ENCODE measurements at regions not wholly inside any gene's neighbourhood (a gene's known extent, or its start where the extent isn't known, plus 50 kb on each side); places are given as distances from the start of the nearest gene placed in this dataset.
A peak's percentile ranks its signal among the peaks of the same experiment; 100 is the strongest.

DNA sequence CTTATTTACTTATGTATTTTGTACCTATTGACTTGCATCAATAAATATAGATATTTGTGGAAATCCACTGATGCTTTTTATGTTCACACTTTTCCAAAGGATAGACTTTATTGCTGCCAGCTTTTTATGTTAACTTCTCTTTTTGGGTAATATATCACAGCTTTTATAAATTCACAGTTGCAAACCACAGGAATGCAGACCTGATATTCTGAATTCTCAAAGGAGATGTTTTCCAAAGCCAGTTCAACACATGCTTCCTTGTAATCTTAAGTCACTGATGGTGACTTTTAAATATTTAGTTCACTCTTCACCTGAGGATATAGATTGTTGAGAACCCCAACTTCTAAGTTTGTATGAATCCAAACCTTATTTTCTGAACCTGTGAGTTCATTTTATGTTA lies 223.4 kb upstream of the PRR16 start:
- no peaks in the 10 kb centered on the region for H3K27me3 ChIP-seq (ENCODE audit: control insufficient read depth in 3 of 3, insufficient read depth in 3 of 3, low read length in 3 of 3)
- H3K27ac ChIP-seq (ENCODE audit: low read depth in 1 of 3, low read length in 2 of 3), result no peak overlapping the region
- H3K9me3 ChIP-seq (ENCODE audit: control insufficient read depth in 2 of 2, insufficient read depth in 1 of 2, low read depth in 1 of 2, low read length in 1 of 2), result no peaks in the 10 kb centered on the region
- H3K36me3 ChIP-seq (ENCODE audit: control insufficient read depth in 3 of 3, insufficient read depth in 2 of 3, low read depth in 1 of 3, low read length in 3 of 3), result no peaks in the 10 kb centered on the region
- no peaks in the 10 kb centered on the region for H3K4me1 ChIP-seq (ENCODE audit: control insufficient read depth in 3 of 3, insufficient read depth in 2 of 3, low read depth in 1 of 3, low read length in 2 of 3)
- no peak overlapping the region for H3K4me3 ChIP-seq (ENCODE audit: low read depth in 1 of 3, low read length in 3 of 3)
- DNase-seq, result no peak
- no peak for FAIRE-seq

DNA sequence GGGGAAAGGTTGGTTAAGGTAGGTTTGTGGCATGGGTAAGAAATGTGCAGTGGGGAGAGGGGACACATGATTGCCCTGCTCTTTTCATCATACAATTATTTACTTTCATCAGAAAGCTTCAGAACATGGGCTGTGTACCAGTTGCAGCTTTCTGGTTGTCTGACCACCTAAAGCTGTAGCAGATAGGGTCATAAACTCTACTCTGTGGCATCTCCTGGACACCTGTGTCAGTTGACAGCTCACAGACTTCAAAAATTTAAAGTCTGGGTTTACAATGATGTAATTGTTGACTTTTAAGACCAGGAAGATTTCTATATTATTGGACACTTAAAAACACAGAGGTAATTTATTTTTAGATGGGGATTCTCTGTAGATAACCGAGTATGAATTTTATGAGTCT lies 222.7 kb upstream of the PRR16 start:
- DNase-seq (no peak), FAIRE-seq (no peak)
- Histone ChIP-seq H3K27ac (ENCODE audit: low read depth in 1 of 3, low read length in 2 of 3) (no peak overlapping the region), H3K27me3 (ENCODE audit: control insufficient read depth in 3 of 3, insufficient read depth in 3 of 3, low read length in 3 of 3) (no peaks in the 10 kb centered on the region), H3K4me1 (ENCODE audit: control insufficient read depth in 3 of 3, insufficient read depth in 2 of 3, low read depth in 1 of 3, low read length in 2 of 3) (no peaks in the 10 kb centered on the region), H3K9me3 (ENCODE audit: control insufficient read depth in 2 of 2, insufficient read depth in 1 of 2, low read depth in 1 of 2, low read length in 1 of 2) (no peaks in the 10 kb centered on the region), H3K4me3 (ENCODE audit: low read depth in 1 of 3, low read length in 3 of 3) (no peak overlapping the region), H3K36me3 (ENCODE audit: control insufficient read depth in 3 of 3, insufficient read depth in 2 of 3, low read depth in 1 of 3, low read length in 3 of 3) (no peaks in the 10 kb centered on the region)
- 29 to 68% (median 43%) methylated on average over 1 of the region's 1 CpG for WGBS, 3 donors

DNA sequence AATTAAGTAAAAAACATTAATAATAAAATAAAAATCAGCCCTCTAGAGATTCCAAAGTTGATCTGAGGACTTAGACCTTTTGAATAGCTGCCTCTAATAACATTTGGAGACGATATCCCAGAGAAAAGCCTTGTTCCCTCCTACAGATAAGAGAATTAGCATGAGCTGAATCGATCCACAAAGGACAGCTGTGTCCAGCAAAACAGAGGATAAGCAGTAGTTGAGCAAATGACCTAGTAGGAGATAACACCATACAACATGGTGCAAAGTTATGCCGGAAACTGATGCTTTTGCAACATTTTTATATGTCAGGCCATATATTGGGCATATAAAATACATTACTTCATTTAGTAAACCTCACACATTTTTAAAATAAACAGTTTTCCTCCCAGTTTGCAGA lies 212.2 kb upstream of the PRR16 start:
- H3K9me3 ChIP-seq (ENCODE audit: control insufficient read depth in 2 of 2, insufficient read depth in 1 of 2, low read depth in 1 of 2, low read length in 1 of 2), result no peaks in the 10 kb centered on the region
- no peak for FAIRE-seq
- no peak overlapping the region for H3K27ac ChIP-seq (ENCODE audit: low read depth in 1 of 3, low read length in 2 of 3)
- H3K36me3 ChIP-seq (ENCODE audit: control insufficient read depth in 3 of 3, insufficient read depth in 2 of 3, low read depth in 1 of 3, low read length in 3 of 3), result no peaks in the 10 kb centered on the region
- no peaks in the 10 kb centered on the region for H3K4me1 ChIP-seq (ENCODE audit: control insufficient read depth in 3 of 3, insufficient read depth in 2 of 3, low read depth in 1 of 3, low read length in 2 of 3)
- H3K4me3 ChIP-seq (ENCODE audit: low read depth in 1 of 3, low read length in 3 of 3), result no peak overlapping the region
- WGBS, 3 donors, result 20 to 63% (median 38%) methylated on average over 3 of the region's 3 CpGs
- no peak for DNase-seq
- H3K27me3 ChIP-seq (ENCODE audit: control insufficient read depth in 3 of 3, insufficient read depth in 3 of 3, low read length in 3 of 3), result no peaks in the 10 kb centered on the region

DNA sequence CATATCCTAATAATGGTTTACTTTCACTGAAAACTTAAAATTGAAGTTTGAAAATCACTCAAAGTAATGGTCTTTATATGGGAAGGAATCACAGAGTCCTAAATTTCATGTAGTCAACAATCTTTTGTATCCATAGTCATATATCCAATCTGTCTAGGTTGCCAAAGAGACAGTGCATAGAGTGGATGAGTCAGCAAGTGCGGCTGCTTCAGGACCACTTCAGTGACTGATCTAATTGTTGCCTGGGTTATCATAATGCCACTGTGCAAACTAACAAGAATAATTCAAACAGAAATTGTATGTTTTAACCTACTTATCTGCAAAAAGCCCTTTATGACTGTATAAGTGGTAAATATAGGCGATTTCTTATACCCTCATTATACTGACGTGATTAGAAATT lies 211.3 kb upstream of the PRR16 start:
- no peak overlapping the region for H3K27ac ChIP-seq (ENCODE audit: low read depth in 1 of 3, low read length in 2 of 3)
- DNase-seq (no peak), FAIRE-seq (no peak)
- no peak overlapping the region for H3K4me3 ChIP-seq (ENCODE audit: low read depth in 1 of 3, low read length in 3 of 3)
- H3K4me1 ChIP-seq (ENCODE audit: control insufficient read depth in 3 of 3, insufficient read depth in 2 of 3, low read depth in 1 of 3, low read length in 2 of 3), result no peaks in the 10 kb centered on the region
- no peaks in the 10 kb centered on the region for H3K9me3 ChIP-seq (ENCODE audit: control insufficient read depth in 2 of 2, insufficient read depth in 1 of 2, low read depth in 1 of 2, low read length in 1 of 2)
- 27 to 57% (median 48%) methylated on average over 3 of the region's 3 CpGs for WGBS, 3 donors
- H3K27me3 ChIP-seq (ENCODE audit: control insufficient read depth in 3 of 3, insufficient read depth in 3 of 3, low read length in 3 of 3), result no peaks in the 10 kb centered on the region
- no peaks in the 10 kb centered on the region for H3K36me3 ChIP-seq (ENCODE audit: control insufficient read depth in 3 of 3, insufficient read depth in 2 of 3, low read depth in 1 of 3, low read length in 3 of 3)

DNA sequence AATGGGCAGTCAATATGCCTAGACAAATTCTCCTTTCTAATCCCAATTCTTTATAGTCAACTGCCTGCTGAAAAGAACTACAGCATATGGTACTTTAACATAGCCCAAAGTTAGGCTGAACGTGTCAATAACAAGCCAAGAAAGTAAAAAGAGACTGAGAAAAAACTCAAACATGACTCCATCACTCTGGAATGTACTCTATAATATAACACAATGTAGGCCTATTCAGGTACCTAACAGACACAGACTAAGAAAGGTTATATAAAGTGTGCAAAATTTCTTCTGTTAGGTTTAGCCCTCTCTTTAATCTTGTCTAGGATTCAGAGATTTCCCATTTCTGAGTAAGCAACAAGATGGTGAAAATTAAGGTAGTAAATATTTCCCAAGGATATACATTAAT lies 209.7 kb upstream of the PRR16 start:
- H3K9me3 ChIP-seq (ENCODE audit: control insufficient read depth in 2 of 2, insufficient read depth in 1 of 2, low read depth in 1 of 2, low read length in 1 of 2), result no peaks in the 10 kb centered on the region
- WGBS, 3 donors, result 31 to 57% (median 40%) methylated on average over 1 of the region's 1 CpG
- H3K27ac ChIP-seq (ENCODE audit: low read depth in 1 of 3, low read length in 2 of 3), result no peak overlapping the region
- no peak overlapping the region for H3K4me3 ChIP-seq (ENCODE audit: low read depth in 1 of 3, low read length in 3 of 3)
- no peaks in the 10 kb centered on the region for H3K4me1 ChIP-seq (ENCODE audit: control insufficient read depth in 3 of 3, insufficient read depth in 2 of 3, low read depth in 1 of 3, low read length in 2 of 3)
- H3K27me3 ChIP-seq (ENCODE audit: control insufficient read depth in 3 of 3, insufficient read depth in 3 of 3, low read length in 3 of 3), result no peaks in the 10 kb centered on the region
- H3K36me3 ChIP-seq (ENCODE audit: control insufficient read depth in 3 of 3, insufficient read depth in 2 of 3, low read depth in 1 of 3, low read length in 3 of 3), result no peaks in the 10 kb centered on the region
- FAIRE-seq, result no peak
- no peak for DNase-seq

DNA sequence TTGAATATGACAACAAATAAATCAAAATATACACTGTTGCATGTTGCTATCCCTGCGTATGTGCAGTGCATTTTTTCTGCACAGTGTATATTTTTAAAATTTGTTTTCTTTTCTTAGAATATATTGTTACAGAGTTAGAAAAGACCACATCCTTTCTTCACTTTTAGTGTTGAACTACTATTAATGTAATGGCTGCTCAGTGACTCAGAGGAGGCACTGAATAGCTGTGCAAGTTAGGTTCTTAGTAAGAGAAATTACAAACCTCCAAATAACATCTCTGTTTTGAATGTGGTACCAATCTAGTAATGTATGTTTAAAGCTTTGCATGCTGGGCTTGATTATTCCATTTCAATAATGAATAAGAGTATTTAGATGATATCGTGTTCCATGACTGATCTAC lies 208.9 kb upstream of the PRR16 start:
- H3K27ac ChIP-seq (ENCODE audit: low read depth in 1 of 3, low read length in 2 of 3), result no peak overlapping the region
- no peak for DNase-seq
- FAIRE-seq, result no peak
- no peaks in the 10 kb centered on the region for H3K27me3 ChIP-seq (ENCODE audit: control insufficient read depth in 3 of 3, insufficient read depth in 3 of 3, low read length in 3 of 3)
- H3K4me3 ChIP-seq (ENCODE audit: low read depth in 1 of 3, low read length in 3 of 3), result no peak overlapping the region
- H3K9me3 ChIP-seq (ENCODE audit: control insufficient read depth in 2 of 2, insufficient read depth in 1 of 2, low read depth in 1 of 2, low read length in 1 of 2), result no peaks in the 10 kb centered on the region
- 47 to 79% (median 74%) methylated on average over 2 of the region's 2 CpGs for WGBS, 3 donors
- H3K36me3 ChIP-seq (ENCODE audit: control insufficient read depth in 3 of 3, insufficient read depth in 2 of 3, low read depth in 1 of 3, low read length in 3 of 3), result no peaks in the 10 kb centered on the region
- no peaks in the 10 kb centered on the region for H3K4me1 ChIP-seq (ENCODE audit: control insufficient read depth in 3 of 3, insufficient read depth in 2 of 3, low read depth in 1 of 3, low read length in 2 of 3)

DNA sequence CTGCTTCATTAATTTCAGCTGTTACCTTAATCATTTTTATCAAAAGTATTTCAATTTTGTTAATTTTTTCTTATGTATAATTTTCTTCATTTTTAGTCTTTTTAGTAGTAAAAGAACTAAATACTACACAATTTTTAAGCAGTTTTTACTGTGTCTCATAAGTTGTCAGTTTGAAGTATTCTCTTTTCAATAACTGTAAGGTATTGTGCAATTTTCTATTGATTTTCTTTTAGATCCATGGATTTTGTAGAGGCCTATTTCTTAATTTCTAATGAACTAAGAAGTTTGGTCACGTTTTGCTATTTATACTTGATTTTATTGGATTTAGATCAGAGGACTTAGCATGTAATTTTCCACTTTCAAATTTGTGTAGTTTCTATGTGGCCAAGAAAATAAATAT lies 207.7 kb upstream of the PRR16 start:
- FAIRE-seq (no peak), DNase-seq (no peak)
- H3K9me3 ChIP-seq (ENCODE audit: control insufficient read depth in 2 of 2, insufficient read depth in 1 of 2, low read depth in 1 of 2, low read length in 1 of 2), result no peaks in the 10 kb centered on the region
- H3K27me3 ChIP-seq (ENCODE audit: control insufficient read depth in 3 of 3, insufficient read depth in 3 of 3, low read length in 3 of 3), result no peaks in the 10 kb centered on the region
- WGBS, 3 donors, result 37 to 58% (median 46%) methylated on average over 1 of the region's 1 CpG
- no peak overlapping the region for H3K27ac ChIP-seq (ENCODE audit: low read depth in 1 of 3, low read length in 2 of 3)
- no peaks in the 10 kb centered on the region for H3K36me3 ChIP-seq (ENCODE audit: control insufficient read depth in 3 of 3, insufficient read depth in 2 of 3, low read depth in 1 of 3, low read length in 3 of 3)
- no peaks in the 10 kb centered on the region for H3K4me1 ChIP-seq (ENCODE audit: control insufficient read depth in 3 of 3, insufficient read depth in 2 of 3, low read depth in 1 of 3, low read length in 2 of 3)
- no peak overlapping the region for H3K4me3 ChIP-seq (ENCODE audit: low read depth in 1 of 3, low read length in 3 of 3)

DNA sequence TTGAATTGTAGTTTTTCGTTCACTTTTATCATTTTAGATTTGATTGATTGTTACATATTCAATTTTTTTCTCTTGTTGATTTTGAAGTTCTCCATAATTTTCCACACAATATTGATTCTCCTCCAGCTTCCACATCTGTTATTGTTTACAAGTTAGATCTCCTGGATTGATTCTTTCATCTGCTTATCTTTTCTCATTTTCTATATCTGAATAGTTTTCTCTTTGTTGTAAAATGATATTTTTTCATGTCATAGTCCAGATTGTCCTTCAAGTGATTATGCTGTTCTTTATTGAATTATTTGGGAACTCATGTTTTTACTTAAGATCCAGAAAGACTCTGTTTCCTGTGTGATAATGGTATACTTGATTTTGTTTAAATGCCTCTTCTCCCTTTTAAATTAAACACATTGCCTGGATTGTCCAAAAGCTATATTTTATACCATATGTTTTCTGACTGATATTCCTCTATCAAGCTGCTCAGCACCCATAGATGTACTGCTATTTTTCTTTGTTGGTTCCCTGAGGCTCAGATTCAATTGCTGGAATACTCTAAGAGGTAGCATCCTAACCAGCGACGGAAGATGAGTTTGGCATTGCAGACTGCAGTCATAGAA lies 206.6 kb upstream of the PRR16 start:
- 76 to 80% (median 78%) methylated on average over 3 of the region's 3 CpGs for WGBS, 3 donors
- FAIRE-seq, result peak; percentile 84
- no peaks in the 10 kb centered on the region for H3K4me1 ChIP-seq (ENCODE audit: control insufficient read depth in 3 of 3, insufficient read depth in 2 of 3, low read depth in 1 of 3, low read length in 2 of 3)
- H3K9me3 ChIP-seq (ENCODE audit: control insufficient read depth in 2 of 2, insufficient read depth in 1 of 2, low read depth in 1 of 2, low read length in 1 of 2), result no peaks in the 10 kb centered on the region
- no peaks in the 10 kb centered on the region for H3K36me3 ChIP-seq (ENCODE audit: control insufficient read depth in 3 of 3, insufficient read depth in 2 of 3, low read depth in 1 of 3, low read length in 3 of 3)
- H3K27ac ChIP-seq (ENCODE audit: low read depth in 1 of 3, low read length in 2 of 3), result no peak overlapping the region
- H3K4me3 ChIP-seq (ENCODE audit: low read depth in 1 of 3, low read length in 3 of 3), result no peak overlapping the region
- DNase-seq, result no peak
- no peaks in the 10 kb centered on the region for H3K27me3 ChIP-seq (ENCODE audit: control insufficient read depth in 3 of 3, insufficient read depth in 3 of 3, low read length in 3 of 3)

DNA sequence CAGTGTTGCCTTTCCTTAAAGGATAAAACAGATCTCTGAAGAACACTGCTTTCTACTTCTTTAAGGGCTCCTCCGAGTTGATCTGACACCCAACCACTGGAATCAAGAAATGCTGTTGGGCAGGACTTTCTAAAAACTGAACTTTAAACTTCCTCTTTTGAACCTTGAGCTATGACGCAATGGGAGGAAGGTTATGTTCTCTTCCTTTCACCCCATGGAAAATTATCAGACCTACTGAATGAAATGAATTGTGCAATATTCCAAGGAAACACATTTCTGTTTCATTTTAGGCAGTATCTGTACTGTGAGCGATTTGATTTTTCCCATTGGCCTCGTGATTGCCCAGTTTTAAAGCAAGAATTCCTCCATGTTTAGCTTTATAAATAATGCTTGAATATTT lies 206.0 kb upstream of the PRR16 start:
- Histone ChIP-seq H3K36me3 (ENCODE audit: control insufficient read depth in 3 of 3, insufficient read depth in 2 of 3, low read depth in 1 of 3, low read length in 3 of 3) (no peaks in the 10 kb centered on the region), H3K4me3 (ENCODE audit: low read depth in 1 of 3, low read length in 3 of 3) (no peak overlapping the region), H3K27ac (ENCODE audit: low read depth in 1 of 3, low read length in 2 of 3) (no peak overlapping the region), H3K4me1 (ENCODE audit: control insufficient read depth in 3 of 3, insufficient read depth in 2 of 3, low read depth in 1 of 3, low read length in 2 of 3) (no peaks in the 10 kb centered on the region), H3K9me3 (ENCODE audit: control insufficient read depth in 2 of 2, insufficient read depth in 1 of 2, low read depth in 1 of 2, low read length in 1 of 2) (no peaks in the 10 kb centered on the region), H3K27me3 (ENCODE audit: control insufficient read depth in 3 of 3, insufficient read depth in 3 of 3, low read length in 3 of 3) (no peaks in the 10 kb centered on the region)
- 51 to 65% (median 57%) methylated on average over 4 of the region's 4 CpGs for WGBS, 3 donors
- DNase-seq (peak in 1 of 2 donors; percentile 1), FAIRE-seq (no peak)

Measured in small intestine (tissue), 7 donors.